Fibroblast of skin of back (primary cell): ENCODE measurements at regions not wholly inside any gene's neighbourhood (a gene's known extent, or its start where the extent isn't known, plus 50 kb on each side); places are given as distances from the start of the nearest gene placed in this dataset.
"Not testable (repeated sequence)": the region's sequence is repeated elsewhere in the genome, so short reads cannot be mapped to it uniquely, and the experiment has no call there.

Experiments used
- DNase-seq: peaks from one replicate; pipeline ENCODE4 v3.0.0-alpha.2; 2013

- DNase-seq: not testable (repeated sequence)
Measured at GRCh38 chr21:6138244-6139136, 4382.9 kb upstream of the TPTE start.

- not testable (repeated sequence) for DNase-seq
Measured at GRCh38 chr21:6139331-6139730, 4382.1 kb upstream of the TPTE start.

- DNase-seq: not testable (repeated sequence)
Measured at GRCh38 chr21:6139862-6140261, 4381.5 kb upstream of the TPTE start.

GRCh38 chr21:6140467-6141137 is 4380.8 kb upstream of the TPTE start:
- not testable (repeated sequence) for DNase-seq

- DNase-seq: not testable (repeated sequence)
Measured at GRCh38 chr21:6141138-6141474, 4380.3 kb upstream of the TPTE start.

- not testable (repeated sequence) for DNase-seq
Measured at GRCh38 chr21:6153154-6153553, 4368.2 kb upstream of the TPTE start.

GRCh38 chr21:6154524-6155320 is 4366.7 kb upstream of the TPTE start:
- not testable (repeated sequence) for DNase-seq

GRCh38 chr21:6156712-6157389 is 4364.5 kb upstream of the TPTE start:
- DNase-seq: not testable (repeated sequence)

- not testable (repeated sequence) for DNase-seq
Measured at GRCh38 chr21:6157515-6157914, 4363.9 kb upstream of the TPTE start.

- DNase-seq: not testable (repeated sequence)
Measured at GRCh38 chr21:6158171-6158570, 4363.2 kb upstream of the TPTE start.
